GM12878 (cell line): ENCODE measurements at regions not wholly inside any gene's neighbourhood (a gene's known extent, or its start where the extent isn't known, plus 50 kb on each side); places are given as distances from the start of the nearest gene placed in this dataset.

Experiments
- ATAC-seq: fragments of 200-7000 bp; cut with Tn5 transposase; 3 replicates; pipeline ENCODE4 v1.9.1; 2020; ENCODE audit warnings: mild to moderate bottlenecking, moderate library complexity
- BruUV-seq: library from RNA; stranded (reverse); fragments of 400-500 nt; replicated peaks from 2 replicates; lab custom pipeline; 2021; lab: Mats Ljungman, UMichigan
- CTCF ChIA-PET: fragments of 300-600 bp; sonication (Branson Sonifier 250); formaldehyde crosslinking; extraction: SDS; loops from one replicate; lab custom pipeline; 2021; ENCODE audit warnings: inconsistent platforms; lab: Yijun Ruan, JAX
- POLR2A ChIA-PET: fragments of 350-600 bp; formaldehyde crosslinking; extraction: SDS; loops from one replicate; lab custom pipeline; 2021; ENCODE audit warnings: inconsistent platforms; lab: Charles Lee
- RAD21 ChIA-PET: fragments of 300-600 bp; sonication (Branson Sonifier 250); formaldehyde crosslinking; loops from one replicate; lab custom pipeline; 2023; ENCODE audit warnings: antibody characterized with exemption; ENCODE audit not compliant: unreplicated experiment; lab: Charles Lee
- SMC1A ChIA-PET: fragments of 300-600 bp; sonication (Branson Sonifier 250); formaldehyde crosslinking; loops from one replicate; lab custom pipeline; 2023; ENCODE audit not compliant: unreplicated experiment, uncharacterized antibody; lab: Charles Lee
- DNase-seq: peaks from one replicate; pipeline ENCODE4 v3.0.0-alpha.2; 2011; ENCODE audit warnings: low read depth, low spot score
- FAIRE-seq: peaks from 3 replicates; lab custom pipeline; 2011; peaks lifted over from hg19 to GRCh38; lab: Jason Lieb, UNC
- H2AFZ ChIP-seq: 2 replicates; pipeline ENCODE4 v1.6.0; 2011; ENCODE audit warnings: low read depth, low read length, control low read depth; ENCODE audit not compliant: control insufficient read depth
- H3K27ac ChIP-seq: 2 replicates; pipeline ENCODE4 v1.5.1; 2011; ENCODE audit warnings: control low read depth; ENCODE audit not compliant: control insufficient read depth, insufficient read depth
- H3K27me3 ChIP-seq, 2 experiments: replicated peaks in 1 of 2; 2 replicates each; pipeline versions ENCODE4 v1.6.0 to v1.6.1; 2011; ENCODE audit warnings: low read length in 1 of 2; ENCODE audit not compliant: control insufficient read depth in 2 of 2, insufficient read depth in 2 of 2
- H3K36me3 ChIP-seq, 2 experiments: 2 replicates each; pipeline ENCODE4 v1.5.1; 2011; ENCODE audit warnings: low read length in 1 of 2; ENCODE audit not compliant: control insufficient read depth in 2 of 2, insufficient read depth in 2 of 2
- H3K4me1 ChIP-seq: 2 replicates; pipeline ENCODE4 v1.6.1; 2011; ENCODE audit warnings: mild to moderate bottlenecking, low read length, moderate library complexity, mixed read lengths; ENCODE audit not compliant: control insufficient read depth, insufficient read depth
- H3K4me2 ChIP-seq: 2 replicates; pipeline ENCODE4 v1.6.0; 2011; ENCODE audit warnings: control low read depth; ENCODE audit not compliant: control insufficient read depth, insufficient read depth
- H3K4me3 ChIP-seq: fragments of 200-600 bp; sonication (generic); 2 replicates; pipeline ENCODE4 v1.5.1; 2016
- H3K79me2 ChIP-seq: 2 replicates; pipeline ENCODE4 v1.6.0; 2011; ENCODE audit warnings: low read length; ENCODE audit not compliant: control insufficient read depth, insufficient read depth
- H3K9ac ChIP-seq: 2 replicates; pipeline ENCODE4 v1.8.0; 2011; ENCODE audit warnings: low read length, control low read depth, mixed read lengths; ENCODE audit not compliant: control insufficient read depth, insufficient read depth
- H3K9me3 ChIP-seq: replicated peaks from 3 replicates; pipeline ENCODE4 v1.5.1; 2011; ENCODE audit warnings: mild to moderate bottlenecking, low read length; ENCODE audit not compliant: control insufficient read depth, insufficient read depth
- H4K20me1 ChIP-seq: 2 replicates; pipeline ENCODE4 v1.6.0; 2011; ENCODE audit not compliant: control insufficient read depth, insufficient read depth
- BCL11A ChIP-seq: IDR thresholded peaks from 2 replicates; pipeline ENCODE4 v1.6.1; 2011; ENCODE audit warnings: low read depth, low read length
- E2F8 ChIP-seq: fragments of 450-650 bp; IDR thresholded peaks from 2 replicates; pipeline ENCODE4 v1.6.1; 2018; ENCODE audit warnings: mild to moderate bottlenecking, low read depth, moderate library complexity; ENCODE audit not compliant: partially characterized antibody
- ESRRA ChIP-seq: IDR thresholded peaks from 2 replicates; pipeline ENCODE4 v1.6.1; 2012; ENCODE audit warnings: mild to moderate bottlenecking, low read length, improper control_type of control experiment
- IRF3 ChIP-seq: fragments of 450-650 bp; IDR thresholded peaks from 2 replicates; pipeline ENCODE4 v1.6.1; 2014; ENCODE audit warnings: mild to moderate bottlenecking
- IRF4 ChIP-seq: IDR thresholded peaks from 2 replicates; pipeline ENCODE4 v1.6.1; 2011; ENCODE audit warnings: low read depth, low read length
- JUNB ChIP-seq: IDR thresholded peaks from 2 replicates; pipeline ENCODE4 v1.6.1; 2016; ENCODE audit warnings: antibody characterized with exemption, mild to moderate bottlenecking
- KAT2A ChIP-seq: conservative IDR thresholded peaks from 2 replicates; pipeline ENCODE4 v1.6.1; 2011; ENCODE audit warnings: low read depth, low read length; ENCODE audit not compliant: control insufficient read depth
- MTA3 ChIP-seq: IDR thresholded peaks from 2 replicates; pipeline ENCODE4 v1.6.1; 2012; ENCODE audit warnings: low read length, inconsistent platforms, borderline replicate concordance
- NKRF ChIP-seq: fragments of 450-650 bp; conservative IDR thresholded peaks from 2 replicates; pipeline ENCODE4 v1.6.1; 2017; ENCODE audit warnings: mild to moderate bottlenecking, moderate library complexity
- NR2C1 ChIP-seq: fragments of 450-650 bp; IDR thresholded peaks from 2 replicates; pipeline ENCODE4 v1.6.1; 2017; ENCODE audit warnings: antibody characterized with exemption, mild to moderate bottlenecking, moderate library complexity
- PAX8 ChIP-seq: fragments of 450-650 bp; IDR thresholded peaks from 2 replicates; pipeline ENCODE4 v1.6.1; 2017; ENCODE audit warnings: mild to moderate bottlenecking, moderate library complexity
- PBX3 ChIP-seq: IDR thresholded peaks from 2 replicates; pipeline ENCODE4 v1.6.1; 2011; ENCODE audit warnings: mild to moderate bottlenecking, low read depth, low read length, moderate library complexity; ENCODE audit not compliant: insufficient replicate concordance
- POLR2A ChIP-seq: IDR thresholded peaks from 2 replicates; pipeline ENCODE4 v1.6.1; 2011; ENCODE audit warnings: low read depth, mild to moderate bottlenecking, low read length
- RAD21 ChIP-seq: IDR thresholded peaks from 2 replicates; pipeline ENCODE4 v1.6.1; 2011; ENCODE audit warnings: mild to moderate bottlenecking, low read depth, low read length, moderate library complexity; ENCODE audit not compliant: insufficient read depth
- SMAD1 ChIP-seq: fragments of 450-650 bp; IDR thresholded peaks from 2 replicates; pipeline ENCODE4 v1.6.1; 2018; ENCODE audit warnings: mild to moderate bottlenecking, low read depth; ENCODE audit not compliant: partially characterized antibody
- ZNF687 ChIP-seq: fragments of 450-650 bp; IDR thresholded peaks from 2 replicates; pipeline ENCODE4 v1.6.1; 2017; ENCODE audit warnings: mild to moderate bottlenecking, moderate library complexity
- WGBS: methylation state at CpG from one replicate; pipeline ENCODE4 v1.1.6; 2016; ENCODE audit warnings: low lambda C conversion rate; ENCODE audit not compliant: insufficient replicate concordance, insufficient coverage; ENCODE audit errors: missing lambda C conversion rate; 5-methylcytosine and 5-hydroxymethylcytosine counted together
- in situ Hi-C: fragments of 300-500 bp; cut with MboI; formaldehyde crosslinking; loops from 9 replicates; pipeline ENCODE4 v1.14.3; 2018; ENCODE audit warnings: mixed read lengths
- intact Hi-C: fragments of 100-400 bp; cut with micrococcal nuclease; formaldehyde crosslinking; loops from one replicate; pipeline ENCODE4 v1.14.2; 2022; ENCODE audit not compliant: unreplicated experiment

- H3K36me3 ChIP-seq: no peaks in the 10 kb centered on the region
- no peaks in the 10 kb centered on the region for H3K27me3 ChIP-seq
- in situ Hi-C loops (no loop called here), intact Hi-C loops (no loop called here)
- H3K9me3 ChIP-seq: no peaks in the 10 kb centered on the region
- DNase-seq: no peak
- no peaks in the 10 kb centered on the region for H3K4me1 ChIP-seq
- SMC1A ChIA-PET: no interaction called here
- TF ChIP-seq PBX3: no peak
- no peak for TF ChIP-seq E2F8
- no peak for TF ChIP-seq IRF3
- no peak for TF ChIP-seq RAD21
- TF ChIP-seq MTA3: no peak
- TF ChIP-seq POLR2A: no peak
- no peak for TF ChIP-seq NKRF
- no peak for TF ChIP-seq ESRRA
- no peak for TF ChIP-seq NR2C1
- no peak for TF ChIP-seq KAT2A
- no peak for TF ChIP-seq PAX8
- TF ChIP-seq ZNF687: no peak
- no peak for TF ChIP-seq SMAD1
- TF ChIP-seq IRF4: no peak
- no peak for TF ChIP-seq BCL11A
- TF ChIP-seq JUNB: no peak
- FAIRE-seq: no peak
- H3K4me2 ChIP-seq: no peak overlapping the region
- POLR2A ChIA-PET: no interaction called here
- RAD21 ChIA-PET: no interaction called here
- CTCF ChIA-PET: no interaction called here
- BruUV-seq: no TSS peak
- H3K9ac ChIP-seq: no peak overlapping the region
- no peak overlapping the region for H3K4me3 ChIP-seq
- H4K20me1 ChIP-seq: no peaks in the 10 kb centered on the region
- 0% methylated on average over 1 of the region's 1 CpG for WGBS
- no peak overlapping the region for H3K27ac ChIP-seq
- H3K79me2 ChIP-seq: no peaks in the 10 kb centered on the region
- H2AFZ ChIP-seq: no peak overlapping the region
- no peak for ATAC-seq
Observed at GRCh38 chr3:135908737-135909136, 56.8 kb upstream of the PPP2R3A start.
